ENCODE measurements at regions not wholly inside any gene's neighbourhood (a gene's known extent, or its start where the extent isn't known, plus 50 kb on each side); places are given as distances from the start of the nearest gene placed in this dataset.
A peak's percentile ranks its signal among the peaks of the same experiment; 100 is the strongest.
"Not testable (repeated sequence)": the region's sequence is repeated elsewhere in the genome, so short reads cannot be mapped to it uniquely, and the experiment has no call there.

GRCh38 chr5:166119506-166119905, 2171.9 kb upstream of the WWC1 start:
- Histone ChIP-seq H3K9me3 (no peaks in the 10 kb centered on the region), H3K4me3 (no peak overlapping the region), H3K4me1 (no peaks in the 10 kb centered on the region), H3K27me3 (no peaks in the 10 kb centered on the region), H3K36me3 (no peaks in the 10 kb centered on the region), H3K27ac (no peak overlapping the region)
- FAIRE-seq: no peak
- 66 to 76% methylated on average over 2 of the region's 2 CpGs for WGBS, 2 donors
- no peak for ATAC-seq
- TF ChIP-seq, protein P1, sequence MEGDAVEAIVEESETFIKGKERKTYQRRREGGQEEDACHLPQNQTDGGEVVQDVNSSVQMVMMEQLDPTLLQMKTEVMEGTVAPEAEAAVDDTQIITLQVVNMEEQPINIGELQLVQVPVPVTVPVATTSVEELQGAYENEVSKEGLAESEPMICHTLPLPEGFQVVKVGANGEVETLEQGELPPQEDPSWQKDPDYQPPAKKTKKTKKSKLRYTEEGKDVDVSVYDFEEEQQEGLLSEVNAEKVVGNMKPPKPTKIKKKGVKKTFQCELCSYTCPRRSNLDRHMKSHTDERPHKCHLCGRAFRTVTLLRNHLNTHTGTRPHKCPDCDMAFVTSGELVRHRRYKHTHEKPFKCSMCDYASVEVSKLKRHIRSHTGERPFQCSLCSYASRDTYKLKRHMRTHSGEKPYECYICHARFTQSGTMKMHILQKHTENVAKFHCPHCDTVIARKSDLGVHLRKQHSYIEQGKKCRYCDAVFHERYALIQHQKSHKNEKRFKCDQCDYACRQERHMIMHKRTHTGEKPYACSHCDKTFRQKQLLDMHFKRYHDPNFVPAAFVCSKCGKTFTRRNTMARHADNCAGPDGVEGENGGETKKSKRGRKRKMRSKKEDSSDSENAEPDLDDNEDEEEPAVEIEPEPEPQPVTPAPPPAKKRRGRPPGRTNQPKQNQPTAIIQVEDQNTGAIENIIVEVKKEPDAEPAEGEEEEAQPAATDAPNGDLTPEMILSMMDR (IDR thresholded peaks at IDR 0.05): no peak
- DNase-seq: no peak
- intact Hi-C loops (cut with DNase I): no loop called here

DNA sequence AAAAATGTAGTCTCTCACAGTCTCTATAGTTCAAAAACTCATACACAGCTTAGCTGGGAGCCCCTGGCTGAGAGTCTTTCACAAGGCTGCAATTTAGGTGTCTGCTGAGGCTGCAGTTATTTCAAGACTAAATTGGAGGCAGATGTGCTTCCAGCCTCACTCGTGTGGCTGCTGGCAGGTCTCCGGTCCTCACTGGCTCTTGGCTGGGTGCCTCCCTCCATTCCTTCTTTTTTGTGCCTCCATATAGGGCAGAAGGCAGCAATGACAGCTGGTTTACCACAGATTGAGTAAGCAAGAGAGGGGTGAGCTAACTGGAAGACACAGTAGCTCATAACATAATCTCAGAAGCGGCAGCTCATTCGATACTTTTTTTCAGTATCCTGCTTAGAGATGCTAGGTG, 2167.7 kb upstream of the WWC1 start:
- ATAC-seq: no peak
- Histone ChIP-seq H3K9me3 (no peaks in the 10 kb centered on the region), H3K4me3 (no peak overlapping the region), H3K27ac (no peak overlapping the region), H3K36me3 (no peaks in the 10 kb centered on the region), H3K4me1 (no peaks in the 10 kb centered on the region), H3K27me3 (no peaks in the 10 kb centered on the region)
- intact Hi-C loops (cut with DNase I): no loop called here
- WGBS, 2 donors: 67 to 81% methylated on average over 4 of the region's 4 CpGs
- FAIRE-seq: no peak
- TF ChIP-seq, protein P1 (IDR thresholded peaks at IDR 0.05): no peak
- no peak for DNase-seq

GRCh38 chr5:166127766-166128570, 2163.5 kb upstream of the WWC1 start:
- FAIRE-seq (no peak), ATAC-seq (no peak), DNase-seq (peak in 1 of 6 donors; percentile 31)
- TF ChIP-seq, protein P1 (IDR thresholded peaks at IDR 0.05): no peak
- Histone ChIP-seq H3K4me1 (no peaks in the 10 kb centered on the region), H3K9me3 (no peaks in the 10 kb centered on the region), H3K27ac (no peak overlapping the region), H3K36me3 (no peaks in the 10 kb centered on the region), H3K27me3 (no peaks in the 10 kb centered on the region), H3K4me3 (no peak overlapping the region)
- intact Hi-C loops (cut with DNase I): no loop called here
- WGBS, 2 donors: 65 to 75% methylated on average over 10 of the region's 10 CpGs

DNA sequence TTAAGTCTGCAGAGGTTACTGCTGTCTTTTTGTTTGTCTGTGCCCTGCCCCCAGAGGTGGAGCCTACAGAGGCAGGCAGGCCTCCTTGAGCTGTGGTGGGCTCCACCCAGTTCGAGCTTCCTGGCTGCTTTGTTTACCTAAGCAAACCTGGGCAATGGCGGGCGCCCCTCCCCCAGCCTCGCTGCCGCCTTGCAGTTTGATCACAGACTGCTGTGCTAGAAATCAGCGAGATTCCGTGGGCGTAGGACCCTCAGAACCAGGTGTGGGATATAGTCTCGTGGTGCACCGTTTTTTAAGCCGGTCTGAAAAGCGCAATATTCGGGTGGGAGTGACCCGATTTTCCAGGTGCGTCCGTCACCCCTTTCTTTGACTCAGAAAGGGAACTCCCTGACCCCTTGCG, 2146.3 kb upstream of the WWC1 start:
- H3K4me3 ChIP-seq; H3K36me3 ChIP-seq; H3K4me1 ChIP-seq; H3K9me3 ChIP-seq; FAIRE-seq; intact Hi-C loops (cut with DNase I); H3K27ac ChIP-seq; H3K27me3 ChIP-seq; ATAC-seq; DNase-seq: not testable (repeated sequence)
- WGBS, 2 donors: 71 to 73% methylated on average over 12 to 13 of the region's 17 CpGs

DNA sequence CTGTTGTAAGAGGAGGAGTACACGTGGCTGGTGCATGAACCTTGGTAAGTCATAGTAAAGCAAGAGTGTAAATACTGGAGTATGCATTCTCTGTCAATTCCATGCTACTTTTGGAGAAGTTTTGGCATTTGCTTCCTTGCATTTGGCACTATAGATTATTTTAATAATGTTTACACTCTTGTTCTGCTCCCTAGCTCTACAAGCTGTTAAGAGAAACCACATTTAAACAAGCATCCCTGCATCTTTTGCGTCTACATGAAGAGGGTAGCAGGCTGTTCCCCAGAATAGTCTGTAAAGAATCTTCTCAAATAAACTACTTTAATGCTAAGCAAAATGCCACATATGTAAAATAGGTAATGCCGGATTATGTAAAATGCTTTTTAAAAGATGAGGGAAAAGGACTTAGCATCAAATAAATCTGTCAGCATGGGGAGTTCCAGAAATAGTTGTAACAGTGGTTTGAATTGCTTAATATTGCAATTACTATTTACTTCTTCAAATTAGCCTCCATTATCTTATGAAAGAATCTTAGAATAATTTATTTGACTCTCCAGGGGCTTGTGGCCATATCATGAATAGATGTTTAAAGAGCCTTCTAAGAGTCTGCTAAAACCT, 2127.3 kb upstream of the WWC1 start:
- TF ChIP-seq, protein P1 (IDR thresholded peaks at IDR 0.05): no peak
- DNase-seq: no peak
- intact Hi-C loops (cut with DNase I): no loop called here
- WGBS, 2 donors: 54 to 59% methylated on average over 3 of the region's 3 CpGs
- FAIRE-seq: no peak
- H3K36me3 ChIP-seq: no peaks in the 10 kb centered on the region
- no peak overlapping the region for H3K27ac ChIP-seq
- no peaks in the 10 kb centered on the region for H3K4me1 ChIP-seq
- ATAC-seq: no peak
- no peaks in the 10 kb centered on the region for H3K27me3 ChIP-seq
- H3K9me3 ChIP-seq: no peaks in the 10 kb centered on the region
- no peak overlapping the region for H3K4me3 ChIP-seq

All from pancreas (tissue), 10 donors.